Tibial artery (tissue), 4 donors: ENCODE measurements at regions not wholly inside any gene's neighbourhood (a gene's known extent, or its start where the extent isn't known, plus 50 kb on each side); places are given as distances from the start of the nearest gene placed in this dataset.

ENCODE experiments used
- DNase-seq, 2 donors: peaks; one replicate each; pipeline ENCODE4 v3.0.0-alpha.2; 2019
- H3K27ac ChIP-seq, 2 donors: fragments of 200-600 bp; sonication (generic) in 1 of 2; 1 replicate in 1 of 2; 2 replicates in 1 of 2; pipeline ENCODE4 v1.5.1; 2018 to 2019; ENCODE audit warnings: mild to moderate bottlenecking in 1 of 2
- H3K27me3 ChIP-seq, 2 donors: fragments of 200-600 bp; sonication (generic) in 1 of 2; one replicate each; pipeline versions ENCODE4 v1.5.1 to v1.6.0; 2016 to 2019
- H3K36me3 ChIP-seq, 3 donors: fragments of 200-600 bp; sonication (generic) in 2 of 3; one replicate each; pipeline ENCODE4 v1.5.1; 2016 to 2019; ENCODE audit warnings: mild to moderate bottlenecking in 2 of 3
- H3K4me1 ChIP-seq, 4 donors: fragments of 200-600 bp; sonication (generic) in 2 of 4; 1 replicate in 3 of 4; 2 replicates in 1 of 4; pipeline ENCODE4 v1.5.1; 2016 to 2019
- H3K4me3 ChIP-seq, 2 donors: fragments of 200-600 bp; sonication (generic) in 1 of 2; 1 replicate in 1 of 2; 2 replicates in 1 of 2; pipeline ENCODE4 v1.5.1; 2018 to 2019; ENCODE audit warnings: mild to moderate bottlenecking in 2 of 2
- H3K9me3 ChIP-seq, 3 donors: fragments of 200-600 bp; sonication (generic) in 1 of 3; one replicate each; pipeline ENCODE4 v1.5.1; 2016 to 2019
- CTCF ChIP-seq, 2 experiments: fragments of 200-600 bp in 1 of 2; fragments of 450-650 bp in 1 of 2; IDR thresholded peaks; one replicate each; pipeline ENCODE4 v1.5.1; 2017 to 2019; ENCODE audit warnings: antibody characterized with exemption in 2 of 2, mild to moderate bottlenecking in 1 of 2, moderate library complexity in 1 of 2
- intact Hi-C: fragments of 100-400 bp; cut with DNase I; formaldehyde crosslinking; loops from one replicate; pipeline ENCODE4 v1.15.0; 2023; ENCODE audit warnings: low total_unique reads

DNA sequence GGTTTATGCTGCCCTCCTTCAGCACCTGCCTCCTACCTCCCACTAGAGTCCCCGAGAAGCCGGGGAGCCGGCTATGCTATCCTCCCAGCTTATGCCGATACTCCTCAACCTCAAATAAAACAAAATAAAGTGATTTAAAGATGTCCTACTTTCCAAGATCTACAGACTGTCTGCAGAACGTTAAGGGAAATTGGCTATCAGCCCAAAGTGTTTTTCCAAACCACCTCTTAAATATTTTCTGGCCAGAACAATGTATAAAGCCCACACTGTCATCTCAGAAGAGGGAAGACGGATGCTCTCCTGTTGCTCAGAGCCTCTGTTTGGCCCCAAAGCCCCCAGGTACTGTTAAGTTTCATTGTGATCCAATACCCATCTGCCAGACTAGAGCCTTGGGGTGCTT, 54.0 kb upstream of the MGMT start:
- Histone ChIP-seq H3K36me3 (no peaks in the 10 kb centered on the region), H3K27ac (no peak overlapping the region), H3K4me3 (no peak overlapping the region), H3K9me3 (no peaks in the 10 kb centered on the region), H3K27me3 (peaks cover 0 to 5% of the 10 kb centered on the region in 2 donors), H3K4me1 (no peaks in the 10 kb centered on the region)
- TF ChIP-seq CTCF (IDR thresholded peaks at IDR 0.05), result no peak
- DNase-seq, result no peak
- intact Hi-C loops, result no loop called here

GRCh38 chr10:129415215-129416140, 51.6 kb upstream of the MGMT start:
- intact Hi-C loops, result no loop called here
- Histone ChIP-seq H3K27ac (no peak overlapping the region), H3K27me3 (peaks cover 0 to 18% of the 10 kb centered on the region in 2 donors), H3K9me3 (no peaks in the 10 kb centered on the region), H3K4me1 (no peaks in the 10 kb centered on the region), H3K36me3 (no peaks in the 10 kb centered on the region), H3K4me3 (no peak overlapping the region)
- TF ChIP-seq CTCF (IDR thresholded peaks at IDR 0.05), result no peak
- DNase-seq, result no peak

DNA sequence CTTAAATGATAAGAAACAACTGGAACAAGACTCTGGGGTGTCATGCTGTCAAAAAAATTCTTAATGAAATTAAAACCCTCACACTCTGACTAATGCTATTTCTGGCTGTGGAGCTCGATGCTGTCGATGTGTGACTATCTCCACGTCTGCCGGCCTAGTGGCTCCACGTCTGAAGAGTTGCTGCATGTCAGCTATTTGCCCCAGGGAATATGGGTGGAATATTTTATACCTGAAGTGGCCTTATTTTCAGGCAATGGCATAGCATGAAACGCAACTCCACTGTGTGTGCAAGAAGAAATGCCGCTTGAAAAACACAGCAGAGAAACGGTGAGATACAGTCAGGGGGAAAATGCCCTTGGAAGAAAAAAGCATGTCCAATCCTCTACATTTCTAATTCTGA, 50.9 kb upstream of the MGMT start:
- intact Hi-C loops, result no loop called here
- Histone ChIP-seq H3K9me3 (no peaks in the 10 kb centered on the region), H3K27ac (no peak overlapping the region), H3K4me3 (no peak overlapping the region), H3K27me3 (peaks cover 0 to 18% of the 10 kb centered on the region in 2 donors), H3K4me1 (no peaks in the 10 kb centered on the region), H3K36me3 (no peaks in the 10 kb centered on the region)
- no peak for TF ChIP-seq CTCF (IDR thresholded peaks at IDR 0.05)
- DNase-seq, result no peak

GRCh38 chr10:129416956-129417765, 49.9 kb upstream of the MGMT start:
- H3K4me3 ChIP-seq, result no peak overlapping the region
- H3K9me3 ChIP-seq, result no peaks in the 10 kb centered on the region
- TF ChIP-seq CTCF (IDR thresholded peaks at IDR 0.05), result no peak
- no peak for DNase-seq
- intact Hi-C loops, result no loop called here
- no peaks in the 10 kb centered on the region for H3K36me3 ChIP-seq
- H3K27me3 ChIP-seq, result peaks cover 0 to 18% of the 10 kb centered on the region in 2 donors
- no peaks in the 10 kb centered on the region for H3K4me1 ChIP-seq
- H3K27ac ChIP-seq, result no peak overlapping the region
